Stimulated activated naive CD8-positive, alpha-beta T cell treated with anti-CD3 and anti-CD28 coated beads, Interleukin-15, amount 100 ng/mL, for 72 hours (primary cell): ENCODE measurements at regions not wholly inside any gene's neighbourhood (a gene's known extent, or its start where the extent isn't known, plus 50 kb on each side); places are given as distances from the start of the nearest gene placed in this dataset.

ENCODE experiments used
- ATAC-seq: fragments of 150-1000 bp; cut with Tn5 transposase; 2 replicates; pipeline ENCODE4 v1.10.0; 2021; ENCODE audit warnings: mild to moderate bottlenecking, moderate library complexity
- DNase-seq, 2 donors: peaks; one replicate each; pipeline ENCODE4 v3.0.0; 2021 to 2022
- H3K27ac Mint-ChIP-seq, 2 donors: one replicate each; pipeline ENCODE4 v1.8.0; 2022; ENCODE audit warnings: mild to moderate bottlenecking in 2 of 2, mixed read lengths in 2 of 2, moderate library complexity in 2 of 2
- H3K27me3 Mint-ChIP-seq: one replicate; pipeline ENCODE4 v1.8.0; 2022; ENCODE audit warnings: mixed read lengths
- H3K4me1 Mint-ChIP-seq: one replicate; pipeline ENCODE4 v1.8.0; 2022; ENCODE audit warnings: mild to moderate bottlenecking, mixed read lengths
- H3K4me3 Mint-ChIP-seq, 2 donors: one replicate each; pipeline ENCODE4 v1.8.0; 2022; ENCODE audit warnings: mild to moderate bottlenecking in 2 of 2, mixed read lengths in 2 of 2, moderate library complexity in 1 of 2
- H3K9me3 Mint-ChIP-seq, 2 donors: one replicate each; pipeline ENCODE4 v1.8.0; 2022; ENCODE audit warnings: mixed read lengths in 2 of 2

- H3K9me3 Mint-ChIP-seq, result peaks cover 0 to 7% of the 10 kb centered on the region in 2 donors
- DNase-seq, result no peak
- H3K4me3 Mint-ChIP-seq, result no peak overlapping the region
- no peaks in the 10 kb centered on the region for H3K27me3 Mint-ChIP-seq
- no peaks in the 10 kb centered on the region for H3K4me1 Mint-ChIP-seq
- no peak for ATAC-seq
- H3K27ac Mint-ChIP-seq, result no peak overlapping the region
Observed at GRCh38 chr1:218754477-218754876, 409.3 kb downstream of the TGFB2 start.

- ATAC-seq, result no peak
- no peak overlapping the region for H3K27ac Mint-ChIP-seq
- no peak for DNase-seq
- peaks cover 0 to 7% of the 10 kb centered on the region in 2 donors for H3K9me3 Mint-ChIP-seq
- H3K4me1 Mint-ChIP-seq, result no peaks in the 10 kb centered on the region
- H3K4me3 Mint-ChIP-seq, result no peak overlapping the region
- H3K27me3 Mint-ChIP-seq, result no peaks in the 10 kb centered on the region
Observed at GRCh38 chr1:218755128-218755527, 410.0 kb downstream of the TGFB2 start.

GRCh38 chr1:218759795-218760194 lies 413.9 kb upstream of the LYPLAL1 start:
- no peak for DNase-seq
- Mint-ChIP-seq H3K27ac (no peak overlapping the region), H3K4me3 (no peak overlapping the region), H3K27me3 (no peaks in the 10 kb centered on the region), H3K9me3 (peaks cover 0 to 7% of the 10 kb centered on the region in 2 donors), H3K4me1 (no peaks in the 10 kb centered on the region)
- ATAC-seq, result no peak

GRCh38 chr1:218760601-218761570 lies 412.8 kb upstream of the LYPLAL1 start:
- no peaks in the 10 kb centered on the region for H3K4me1 Mint-ChIP-seq
- no peak overlapping the region for H3K4me3 Mint-ChIP-seq
- ATAC-seq (no peak), DNase-seq (no peak)
- peaks cover 0 to 7% of the 10 kb centered on the region in 2 donors for H3K9me3 Mint-ChIP-seq
- no peaks in the 10 kb centered on the region for H3K27me3 Mint-ChIP-seq
- H3K27ac Mint-ChIP-seq, result no peak overlapping the region

- no peak for DNase-seq
- Mint-ChIP-seq H3K4me1 (no peaks in the 10 kb centered on the region), H3K4me3 (no peak overlapping the region), H3K9me3 (no peaks in the 10 kb centered on the region), H3K27ac (no peak overlapping the region), H3K27me3 (no peaks in the 10 kb centered on the region)
- no peak for ATAC-seq
Observed at GRCh38 chr1:218763538-218763937, 410.1 kb upstream of the LYPLAL1 start.

- DNase-seq (no peak), ATAC-seq (no peak)
- Mint-ChIP-seq H3K4me3 (no peak overlapping the region), H3K27ac (no peak overlapping the region), H3K9me3 (no peaks in the 10 kb centered on the region), H3K4me1 (no peaks in the 10 kb centered on the region), H3K27me3 (no peaks in the 10 kb centered on the region)
Observed at GRCh38 chr1:218765753-218766152, 407.9 kb upstream of the LYPLAL1 start.

GRCh38 chr1:218771931-218772330 lies 401.7 kb upstream of the LYPLAL1 start:
- DNase-seq (no peak), ATAC-seq (no peak)
- H3K27ac Mint-ChIP-seq, result no peak overlapping the region
- H3K4me1 Mint-ChIP-seq, result no peaks in the 10 kb centered on the region
- H3K9me3 Mint-ChIP-seq, result peaks cover 0 to 7% of the 10 kb centered on the region in 2 donors
- no peaks in the 10 kb centered on the region for H3K27me3 Mint-ChIP-seq
- H3K4me3 Mint-ChIP-seq, result no peak overlapping the region

GRCh38 chr1:218772575-218772974 lies 401.1 kb upstream of the LYPLAL1 start:
- no peak overlapping the region for H3K27ac Mint-ChIP-seq
- ATAC-seq, result no peak
- peaks cover 0 to 7% of the 10 kb centered on the region in 2 donors for H3K9me3 Mint-ChIP-seq
- H3K4me1 Mint-ChIP-seq, result no peaks in the 10 kb centered on the region
- H3K4me3 Mint-ChIP-seq, result no peak overlapping the region
- no peaks in the 10 kb centered on the region for H3K27me3 Mint-ChIP-seq
- no peak for DNase-seq

- H3K9me3 Mint-ChIP-seq, result peaks cover 0 to 7% of the 10 kb centered on the region in 2 donors
- no peaks in the 10 kb centered on the region for H3K27me3 Mint-ChIP-seq
- H3K4me1 Mint-ChIP-seq, result no peaks in the 10 kb centered on the region
- DNase-seq (no peak), ATAC-seq (no peak)
- no peak overlapping the region for H3K4me3 Mint-ChIP-seq
- H3K27ac Mint-ChIP-seq, result no peak overlapping the region
Observed at GRCh38 chr1:218775501-218776021, 398.1 kb upstream of the LYPLAL1 start.

GRCh38 chr1:218778257-218779126 lies 395.2 kb upstream of the LYPLAL1 start:
- Mint-ChIP-seq H3K4me1 (no peaks in the 10 kb centered on the region), H3K27me3 (no peaks in the 10 kb centered on the region), H3K27ac (no peak overlapping the region), H3K4me3 (no peak overlapping the region), H3K9me3 (no peaks in the 10 kb centered on the region)
- DNase-seq (no peak), ATAC-seq (no peak)

GRCh38 chr1:218779341-218780100 lies 394.2 kb upstream of the LYPLAL1 start:
- Mint-ChIP-seq H3K4me1 (no peaks in the 10 kb centered on the region), H3K9me3 (no peaks in the 10 kb centered on the region), H3K27me3 (no peaks in the 10 kb centered on the region), H3K4me3 (no peak overlapping the region), H3K27ac (no peak overlapping the region)
- ATAC-seq, result no peak
- DNase-seq, result no peak

- no peak overlapping the region for H3K4me3 Mint-ChIP-seq
- ATAC-seq, result no peak
- no peaks in the 10 kb centered on the region for H3K9me3 Mint-ChIP-seq
- H3K27ac Mint-ChIP-seq, result no peak overlapping the region
- no peak for DNase-seq
- no peaks in the 10 kb centered on the region for H3K27me3 Mint-ChIP-seq
- no peaks in the 10 kb centered on the region for H3K4me1 Mint-ChIP-seq
Observed at GRCh38 chr1:218783131-218783530, 390.5 kb upstream of the LYPLAL1 start.

GRCh38 chr1:218783916-218784315 lies 389.8 kb upstream of the LYPLAL1 start:
- Mint-ChIP-seq H3K9me3 (peaks cover 0 to 3% of the 10 kb centered on the region in 2 donors), H3K4me1 (no peaks in the 10 kb centered on the region), H3K4me3 (no peak overlapping the region), H3K27me3 (no peaks in the 10 kb centered on the region), H3K27ac (no peak overlapping the region)
- ATAC-seq (no peak), DNase-seq (no peak)

- H3K27me3 Mint-ChIP-seq, result no peaks in the 10 kb centered on the region
- ATAC-seq (no peak), DNase-seq (no peak)
- H3K9me3 Mint-ChIP-seq, result peaks cover 0 to 18% of the 10 kb centered on the region in 2 donors
- no peaks in the 10 kb centered on the region for H3K4me1 Mint-ChIP-seq
- no peak overlapping the region for H3K27ac Mint-ChIP-seq
- no peak overlapping the region for H3K4me3 Mint-ChIP-seq
Observed at GRCh38 chr1:218785928-218786327, 387.8 kb upstream of the LYPLAL1 start.

- peaks cover 0 to 20% of the 10 kb centered on the region in 2 donors for H3K9me3 Mint-ChIP-seq
- H3K4me3 Mint-ChIP-seq, result no peak overlapping the region
- DNase-seq (no peak), ATAC-seq (no peak)
- no peaks in the 10 kb centered on the region for H3K27me3 Mint-ChIP-seq
- no peaks in the 10 kb centered on the region for H3K4me1 Mint-ChIP-seq
- H3K27ac Mint-ChIP-seq, result no peak overlapping the region
Observed at GRCh38 chr1:218787826-218788225, 385.9 kb upstream of the LYPLAL1 start.
